Activated CD8-positive, alpha-beta memory T cell treated with anti-CD3 and anti-CD28 coated beads, Interleukin-2, amount 50 U/mL, for 24 hours (primary cell): ENCODE measurements at regions not wholly inside any gene's neighbourhood (a gene's known extent, or its start where the extent isn't known, plus 50 kb on each side); places are given as distances from the start of the nearest gene placed in this dataset.

Experiments
- DNase-seq: peaks from one replicate; pipeline ENCODE4 v3.0.0-alpha.2; 2020; ENCODE audit errors: extremely low read depth

GRCh38 chrX:45400027-45400779 lies 199.5 kb upstream of the DIPK2B start:
- DNase-seq: no peak

- no peak for DNase-seq
Measured at GRCh38 chrX:45385757-45386156, 185.1 kb upstream of the DIPK2B start.

- DNase-seq: no peak
Measured at GRCh38 chrX:45381841-45382240, 181.2 kb upstream of the DIPK2B start.

GRCh38 chrX:45381366-45381765 lies 180.7 kb upstream of the DIPK2B start:
- DNase-seq: no peak

- DNase-seq: no peak
Measured at GRCh38 chrX:45379236-45379635, 178.6 kb upstream of the DIPK2B start.

GRCh38 chrX:45372151-45372550 lies 171.5 kb upstream of the DIPK2B start:
- no peak for DNase-seq

GRCh38 chrX:45368705-45369104 lies 168.0 kb upstream of the DIPK2B start:
- DNase-seq: no peak

- no peak for DNase-seq
Measured at GRCh38 chrX:45363596-45363995, 162.9 kb upstream of the DIPK2B start.

GRCh38 chrX:45360571-45360970 lies 159.9 kb upstream of the DIPK2B start:
- DNase-seq: no peak

GRCh38 chrX:45358392-45358791 lies 157.7 kb upstream of the DIPK2B start:
- no peak for DNase-seq

- no peak for DNase-seq
Measured at GRCh38 chrX:45353456-45353855, 152.8 kb upstream of the DIPK2B start.

- no peak for DNase-seq
Measured at GRCh38 chrX:45352611-45353010, 151.9 kb upstream of the DIPK2B start.

GRCh38 chrX:45351478-45351877 lies 150.8 kb upstream of the DIPK2B start:
- no peak for DNase-seq

GRCh38 chrX:45348296-45348695 lies 147.6 kb upstream of the DIPK2B start:
- no peak for DNase-seq

- no peak for DNase-seq
Measured at GRCh38 chrX:45347877-45348276, 147.2 kb upstream of the DIPK2B start.

GRCh38 chrX:45344594-45344993 lies 143.9 kb upstream of the DIPK2B start:
- no peak for DNase-seq

GRCh38 chrX:45329217-45329616 lies 128.5 kb upstream of the DIPK2B start:
- DNase-seq: no peak

- no peak for DNase-seq
Measured at GRCh38 chrX:45324941-45325340, 124.3 kb upstream of the DIPK2B start.

GRCh38 chrX:45323387-45323786 lies 122.7 kb upstream of the DIPK2B start:
- DNase-seq: no peak

GRCh38 chrX:45322820-45323219 lies 122.1 kb upstream of the DIPK2B start:
- no peak for DNase-seq

- DNase-seq: no peak
Measured at GRCh38 chrX:45322382-45322781, 121.7 kb upstream of the DIPK2B start.

- no peak for DNase-seq
Measured at GRCh38 chrX:45320191-45320590, 119.5 kb upstream of the DIPK2B start.

GRCh38 chrX:45309801-45310200 lies 109.1 kb upstream of the DIPK2B start:
- DNase-seq: no peak

- DNase-seq: no peak
Measured at GRCh38 chrX:45309096-45309495, 108.4 kb upstream of the DIPK2B start.
